NOMO-1 treated with DMSO at 0.1 percent for 48 hours (cell line): ENCODE measurements at regions not wholly inside any gene's neighbourhood (a gene's known extent, or its start where the extent isn't known, plus 50 kb on each side); places are given as distances from the start of the nearest gene placed in this dataset.

Experiments used
- DNase-seq: peaks from one replicate; lab custom pipeline; 2025; ENCODE audit not compliant: unreplicated experiment; lab: John Stamatoyannopoulos, UW

DNA sequence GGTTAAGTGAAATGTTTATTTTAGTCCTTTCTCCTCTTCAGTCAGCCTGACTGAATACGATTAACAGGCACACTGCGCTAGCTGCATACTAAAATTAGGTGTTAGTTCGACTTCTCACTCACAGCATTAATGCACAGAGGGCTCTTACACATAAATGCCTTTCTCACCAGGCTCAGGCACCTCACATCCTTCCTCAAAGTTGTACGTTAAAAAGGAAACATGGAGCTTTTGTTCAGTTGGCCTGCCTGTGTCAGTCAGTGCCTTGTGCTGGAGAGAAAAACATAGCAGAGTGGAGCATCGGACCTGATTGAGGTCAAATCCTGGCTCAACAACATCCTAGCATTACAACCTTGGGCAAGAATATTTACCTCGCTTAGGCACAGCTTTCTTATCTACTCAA lies 236.0 kb upstream of the ZNF462 start:
- no peak for DNase-seq

DNA sequence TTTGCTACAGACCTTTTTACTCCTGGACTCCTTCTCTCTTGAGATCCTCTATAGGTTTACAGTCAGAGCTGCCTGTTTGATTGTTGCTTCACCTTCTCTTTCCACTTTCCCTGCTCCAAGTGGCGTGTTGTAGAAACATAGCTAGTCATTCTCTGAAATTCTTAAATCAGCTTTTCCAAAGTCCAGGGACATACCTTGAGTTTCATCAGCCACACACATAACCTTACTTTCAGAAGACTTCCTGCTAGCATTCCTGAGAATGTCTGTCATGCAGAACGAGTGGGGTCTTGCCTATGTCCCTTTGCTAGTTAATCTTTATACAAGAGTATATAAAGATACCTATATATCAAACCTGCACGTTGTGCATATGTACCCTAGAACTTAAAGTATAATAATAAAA lies 230.3 kb upstream of the ZNF462 start:
- DNase-seq: no peak

DNA sequence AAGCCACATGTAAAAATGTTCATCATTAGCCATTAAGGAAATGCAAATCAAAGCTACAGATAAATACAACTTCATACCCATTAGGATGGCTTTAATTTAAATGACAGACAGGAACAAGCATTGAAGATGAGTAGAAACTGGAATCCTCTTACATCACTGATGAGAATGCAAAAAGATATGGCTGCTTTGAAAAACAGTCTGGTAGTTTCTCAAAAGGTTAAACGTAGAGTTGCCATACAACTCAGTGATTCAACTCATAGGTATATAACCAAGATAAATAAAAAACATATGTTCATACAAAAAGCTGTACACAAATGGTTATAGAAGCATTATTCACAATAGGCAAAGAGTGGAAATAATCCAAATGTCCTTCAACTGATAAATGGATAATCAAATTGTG lies 228.8 kb upstream of the ZNF462 start:
- DNase-seq: no peak

DNA sequence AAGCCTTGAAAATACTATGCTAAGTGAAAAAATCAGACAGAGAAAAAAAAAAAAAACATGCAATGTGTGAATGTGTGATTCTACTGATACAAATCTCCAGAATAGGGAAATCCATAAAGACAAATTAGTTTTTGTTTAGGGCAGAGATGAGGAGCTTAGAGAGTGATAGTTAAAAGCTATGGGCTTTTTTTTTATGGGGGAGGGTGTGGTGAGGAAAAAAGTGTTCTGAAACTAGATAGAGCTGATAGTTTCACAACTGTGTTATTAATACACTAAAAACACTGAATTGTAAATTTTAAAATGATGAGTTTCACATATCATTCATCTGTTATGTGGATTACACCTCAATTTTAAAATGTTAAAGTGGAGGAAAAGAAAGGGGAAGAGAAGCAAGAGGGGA lies 228.3 kb upstream of the ZNF462 start:
- DNase-seq: no peak

DNA sequence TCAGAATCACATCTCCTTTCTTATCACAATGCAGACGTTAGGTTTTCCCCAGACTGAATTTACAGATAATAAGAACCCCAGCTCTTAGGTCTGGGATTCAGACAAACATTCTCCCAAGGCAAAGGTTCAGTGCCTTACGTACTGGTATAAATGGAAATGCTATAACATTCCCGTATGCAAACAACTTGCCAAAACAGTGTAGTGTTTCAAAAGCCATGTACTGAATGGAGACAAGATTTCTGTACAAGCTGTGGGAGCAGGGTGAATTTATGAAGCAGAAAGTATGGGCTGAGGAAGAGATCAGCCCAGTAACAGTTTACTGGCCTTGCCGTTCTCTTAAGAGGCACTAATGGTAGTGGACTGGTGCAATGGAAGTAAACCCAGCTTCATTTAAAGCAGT lies 225.5 kb upstream of the ZNF462 start:
- no peak for DNase-seq

DNA sequence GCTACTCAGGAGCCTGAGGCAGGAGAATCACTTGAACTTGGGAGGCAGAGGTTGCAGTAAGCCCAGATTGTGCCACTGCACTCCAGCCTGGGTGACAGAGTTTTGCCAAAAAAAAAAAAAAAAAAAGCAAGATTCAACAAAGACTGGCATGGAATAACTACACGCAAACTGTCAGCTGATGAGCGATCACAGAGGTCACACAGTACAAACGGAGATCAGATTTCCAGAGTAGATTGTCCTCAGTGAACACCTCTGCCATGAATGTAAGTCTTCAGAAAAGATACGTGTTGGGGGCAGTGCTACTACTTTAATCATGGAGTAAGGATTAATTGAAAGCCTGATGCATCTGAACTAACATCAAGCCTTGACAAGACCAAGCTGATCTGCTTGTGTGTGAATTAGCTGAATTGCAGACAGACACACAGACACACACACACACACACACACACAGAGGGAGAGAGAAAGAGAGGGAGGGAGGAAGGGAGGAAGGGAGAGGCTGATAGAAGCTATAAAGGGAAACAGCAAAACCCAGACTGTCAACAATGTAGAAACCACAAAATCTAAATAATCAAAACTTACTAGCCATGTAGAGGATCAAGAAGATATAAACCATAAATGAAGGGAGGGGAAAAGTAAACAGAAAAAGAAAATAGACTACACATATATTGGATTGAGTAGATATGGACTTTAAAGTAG lies 222.9 kb upstream of the ZNF462 start:
- DNase-seq: no peak

DNA sequence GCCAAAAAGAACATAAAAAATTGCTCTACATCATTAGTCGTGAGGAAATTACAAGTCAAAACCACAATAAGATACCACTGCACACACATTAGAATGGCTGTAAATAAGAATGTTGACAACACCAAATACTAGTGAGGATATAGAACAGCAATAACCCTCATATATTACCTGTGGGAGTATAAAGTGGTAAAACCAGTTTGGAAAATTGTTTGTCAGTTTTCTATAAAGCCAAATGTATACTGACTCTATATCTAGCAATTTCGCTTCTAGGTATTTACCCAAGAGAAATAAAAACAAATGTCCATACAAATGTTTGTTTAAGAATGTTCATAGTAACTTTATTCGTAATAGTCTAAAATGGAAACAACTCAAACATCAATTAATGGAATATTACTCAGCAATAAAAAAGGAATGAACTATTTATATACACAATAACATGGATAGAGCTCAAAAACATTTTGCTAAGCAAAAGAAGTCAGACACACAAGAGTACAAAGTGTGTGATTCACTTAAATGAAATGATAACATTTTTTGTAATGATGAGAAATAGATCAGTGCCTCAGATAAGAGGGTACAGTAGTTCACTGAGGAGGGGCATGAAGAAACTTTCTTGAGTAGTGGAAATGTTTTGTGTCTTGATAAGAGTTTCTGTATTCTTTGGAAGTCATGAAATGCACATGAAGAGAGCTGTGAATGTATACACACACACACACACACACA lies 219.6 kb upstream of the ZNF462 start:
- no peak for DNase-seq

DNA sequence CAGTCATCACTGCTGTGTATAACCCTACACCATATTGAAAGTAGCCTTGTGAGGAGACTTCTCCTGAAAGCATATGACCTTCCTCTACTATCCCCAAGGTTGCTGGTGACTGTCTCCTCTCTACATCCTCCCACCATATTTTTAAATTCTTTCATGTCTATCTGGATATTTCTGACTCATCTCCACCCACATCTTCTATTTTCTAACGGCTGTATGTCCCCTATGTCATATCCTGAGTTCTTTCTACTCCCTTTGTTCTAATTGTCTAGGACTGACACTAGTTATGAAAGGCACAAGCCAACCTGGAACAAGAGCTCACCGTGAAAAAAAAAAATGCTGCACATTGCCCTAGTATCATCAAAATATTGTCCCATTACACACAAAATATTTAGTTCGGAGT lies 218.3 kb upstream of the ZNF462 start:
- DNase-seq: no peak

DNA sequence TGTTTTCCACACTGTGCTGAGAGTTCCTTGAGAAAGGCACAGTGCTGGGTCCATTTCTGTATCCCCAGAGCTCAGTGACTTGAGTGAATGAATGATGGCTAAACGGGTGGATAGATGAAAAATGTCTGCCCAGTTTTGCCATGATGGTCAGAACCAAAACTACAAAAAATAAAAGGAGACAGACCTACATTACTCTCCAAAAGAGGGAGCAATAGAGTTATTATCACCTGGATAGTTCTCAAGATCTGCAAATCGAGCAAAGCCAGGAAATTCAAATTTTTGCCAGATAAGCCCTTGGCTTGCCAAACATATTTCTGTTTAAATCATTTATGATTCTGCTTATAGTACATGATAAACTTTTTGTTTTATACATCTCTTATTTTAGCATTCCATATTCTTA lies 214.2 kb upstream of the ZNF462 start:
- no peak for DNase-seq

DNA sequence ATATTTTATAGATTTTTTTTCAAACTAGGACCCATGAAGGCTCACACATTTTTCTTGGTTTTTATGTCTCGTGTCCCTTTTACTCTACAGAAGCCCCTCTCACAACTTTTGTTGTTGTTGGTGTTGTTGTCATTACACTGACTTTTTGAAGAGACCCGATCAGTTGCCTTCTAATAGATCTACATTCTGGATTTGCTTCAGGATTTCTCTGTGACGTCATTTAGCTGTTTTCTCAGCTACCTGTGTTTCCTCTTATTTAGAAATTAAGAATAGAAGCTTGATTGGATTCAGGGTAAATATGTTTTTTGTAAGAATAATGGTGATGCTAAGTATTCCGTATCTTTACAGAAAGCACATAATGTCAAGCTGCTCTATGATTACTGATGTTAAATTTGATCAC lies 213.3 kb upstream of the ZNF462 start:
- no peak for DNase-seq

DNA sequence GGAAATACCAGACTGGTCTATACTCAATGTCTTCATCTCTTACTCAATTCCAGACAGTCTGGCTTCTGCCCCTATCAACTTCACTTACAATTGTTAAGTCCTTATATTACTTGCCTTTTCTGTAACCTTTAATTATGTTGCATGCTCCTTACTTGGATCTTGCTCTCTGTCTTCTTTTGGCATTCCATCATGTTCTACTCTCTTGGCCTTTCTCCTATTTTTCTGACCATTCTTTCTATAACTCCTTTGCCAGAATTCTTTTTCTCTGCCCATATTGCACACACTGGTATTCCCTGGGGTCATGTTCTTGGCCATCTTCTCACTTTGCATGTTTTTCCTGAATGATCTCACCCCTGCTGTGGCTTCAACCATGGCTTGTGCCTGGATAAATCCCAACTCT lies 209.8 kb upstream of the ZNF462 start:
- no peak for DNase-seq

DNA sequence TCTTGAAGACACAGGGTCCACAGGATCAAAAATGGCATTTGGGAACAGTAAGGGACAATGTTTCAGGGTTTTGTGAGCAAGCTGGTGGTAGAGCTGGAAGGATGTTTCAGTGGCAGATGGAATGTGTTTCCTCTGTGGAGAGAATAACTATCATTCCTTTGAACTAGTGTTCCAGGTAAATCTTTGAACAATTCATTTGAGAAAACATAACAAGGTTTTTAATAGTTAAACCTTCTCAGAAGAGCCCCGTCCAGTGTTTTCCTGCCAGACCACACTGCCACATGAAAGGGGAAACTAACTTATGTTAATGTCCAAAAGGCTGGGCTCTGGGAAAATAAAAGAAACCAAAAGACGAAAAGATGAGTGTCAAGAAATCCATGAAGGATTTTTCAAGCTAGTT lies 207.0 kb upstream of the ZNF462 start:
- DNase-seq: no peak

DNA sequence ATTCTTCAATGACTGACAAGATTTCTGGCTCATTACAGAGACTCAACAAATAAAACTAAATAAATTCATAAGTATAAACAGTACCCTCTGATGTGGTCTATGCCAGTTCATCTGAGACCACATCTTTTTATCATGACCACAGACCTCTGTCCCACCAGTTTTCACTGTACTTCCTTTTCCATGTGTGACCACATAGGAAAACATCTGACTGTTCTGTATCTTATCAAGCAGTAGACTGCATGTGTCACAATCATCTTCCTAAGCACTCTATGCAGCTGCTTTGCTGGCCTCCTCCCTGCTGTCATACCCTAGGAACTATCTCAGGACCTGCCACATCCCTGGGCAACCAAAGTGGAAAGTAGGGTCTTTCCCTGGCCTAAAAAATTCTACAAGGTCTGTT lies 205.0 kb upstream of the ZNF462 start:
- no peak for DNase-seq

DNA sequence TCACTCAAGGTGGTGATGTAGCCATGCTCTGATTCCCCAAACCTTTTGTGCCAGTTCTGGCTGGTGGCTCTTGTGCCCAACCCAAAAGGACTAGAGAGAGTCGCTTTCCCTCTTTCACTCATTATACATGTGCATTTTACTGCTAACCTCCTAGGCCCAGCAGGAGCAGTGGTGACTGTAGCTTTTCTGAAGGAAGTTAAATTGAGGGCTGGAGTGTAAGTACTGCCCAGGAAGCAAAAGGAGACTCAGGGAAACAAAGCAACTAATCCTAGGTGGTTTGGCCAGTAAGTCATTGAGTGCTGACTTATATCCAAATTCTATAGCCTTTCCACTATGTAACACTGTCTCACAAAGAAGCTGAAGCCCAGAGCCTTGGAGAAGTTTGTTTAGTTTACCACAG lies 194.4 kb upstream of the ZNF462 start:
- no peak for DNase-seq

DNA sequence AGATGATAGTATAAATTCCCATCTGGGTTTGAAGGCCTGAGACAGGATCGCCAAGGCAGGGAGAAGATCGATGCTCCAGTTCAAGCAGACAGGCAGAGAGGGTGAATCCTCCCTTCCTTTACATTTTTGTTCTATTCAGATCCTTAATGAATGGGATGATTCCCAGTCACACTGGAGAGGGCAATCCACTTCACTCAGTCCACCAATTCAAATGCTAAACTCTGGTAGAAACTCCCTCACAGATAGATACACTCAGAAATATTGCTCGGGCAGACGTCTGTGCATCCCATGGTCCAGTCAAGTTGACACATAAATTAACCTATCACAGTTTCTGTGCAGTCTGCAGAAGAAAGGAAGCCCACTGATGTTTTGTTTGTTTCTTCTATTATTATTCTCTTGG lies 193.1 kb upstream of the ZNF462 start:
- no peak for DNase-seq

DNA sequence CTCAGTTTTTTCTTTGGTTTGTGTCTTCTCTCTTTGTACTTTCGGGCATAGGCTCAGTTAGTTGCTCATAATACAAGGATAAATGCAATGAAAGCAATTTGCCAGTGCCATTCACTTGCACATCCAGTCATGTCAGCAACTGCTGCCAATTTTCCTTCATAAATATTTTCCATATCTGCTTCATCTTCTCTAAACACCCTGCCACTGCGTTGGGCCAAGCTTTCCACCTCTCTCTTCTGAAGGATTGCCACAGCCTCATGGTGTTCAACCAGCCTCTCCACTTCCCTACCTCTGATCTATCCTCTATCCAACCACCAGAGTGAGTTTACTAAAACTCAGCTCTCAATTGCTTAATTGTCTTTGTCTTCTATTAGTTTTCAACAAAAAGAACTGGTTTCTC lies 192.5 kb upstream of the ZNF462 start:
- DNase-seq: no peak

DNA sequence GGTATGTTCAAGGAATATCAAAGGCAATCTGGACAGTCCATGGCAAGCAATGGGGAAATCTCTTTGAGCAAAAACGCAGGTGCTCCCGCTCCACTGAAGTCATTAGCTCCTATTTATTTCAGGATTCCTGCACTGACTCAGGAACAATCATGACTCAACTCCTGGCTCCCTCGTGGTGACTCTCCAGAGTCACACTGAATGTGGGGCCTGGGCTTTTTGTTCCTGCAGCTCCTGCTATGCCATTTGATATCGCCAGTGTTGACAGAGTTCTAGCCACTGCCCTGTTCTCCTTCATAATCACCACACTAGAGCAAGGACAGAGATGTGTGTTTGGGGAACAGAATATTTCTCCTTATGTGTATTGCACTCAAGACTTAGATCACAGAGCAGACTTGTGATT lies 187.2 kb upstream of the ZNF462 start:
- DNase-seq: no peak

DNA sequence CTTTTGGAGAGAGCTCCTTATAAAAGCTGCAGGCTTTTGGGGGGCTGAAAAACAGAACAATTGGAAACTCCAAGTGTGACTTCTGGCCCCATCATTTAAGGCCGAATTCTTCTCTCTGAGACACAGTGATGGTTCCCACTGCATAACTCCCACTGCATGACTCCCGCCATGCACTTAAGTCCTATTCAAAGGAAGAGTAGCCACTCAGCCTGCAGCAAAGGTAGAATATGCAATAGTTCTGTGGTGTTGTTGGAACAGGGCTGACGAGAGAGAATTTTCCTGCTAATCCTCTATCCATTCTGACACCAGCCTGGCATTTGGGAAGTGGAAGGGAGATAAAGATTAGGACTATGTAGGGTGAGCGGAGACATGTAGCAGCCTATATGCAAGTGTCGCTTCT lies 185.6 kb upstream of the ZNF462 start:
- DNase-seq: no peak

DNA sequence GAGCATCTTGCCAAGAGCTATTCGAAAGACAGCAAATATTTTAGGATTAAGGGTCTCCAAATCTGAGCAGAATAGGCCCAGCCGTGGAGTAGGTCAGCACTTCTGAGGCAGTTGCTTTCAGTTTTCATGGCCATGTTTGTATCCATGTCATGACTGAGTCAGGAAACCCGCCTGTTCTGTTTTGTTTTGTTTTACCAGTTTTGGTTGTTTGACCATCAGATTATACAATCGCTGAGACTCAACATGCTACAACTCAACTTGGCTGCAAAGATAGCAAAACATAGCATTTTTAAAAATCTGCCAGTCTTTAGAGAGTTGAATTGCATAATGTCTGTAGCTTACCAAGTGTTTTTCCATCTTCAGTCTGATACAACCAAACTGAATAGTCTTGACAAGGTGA lies 185.1 kb upstream of the ZNF462 start:
- no peak for DNase-seq

DNA sequence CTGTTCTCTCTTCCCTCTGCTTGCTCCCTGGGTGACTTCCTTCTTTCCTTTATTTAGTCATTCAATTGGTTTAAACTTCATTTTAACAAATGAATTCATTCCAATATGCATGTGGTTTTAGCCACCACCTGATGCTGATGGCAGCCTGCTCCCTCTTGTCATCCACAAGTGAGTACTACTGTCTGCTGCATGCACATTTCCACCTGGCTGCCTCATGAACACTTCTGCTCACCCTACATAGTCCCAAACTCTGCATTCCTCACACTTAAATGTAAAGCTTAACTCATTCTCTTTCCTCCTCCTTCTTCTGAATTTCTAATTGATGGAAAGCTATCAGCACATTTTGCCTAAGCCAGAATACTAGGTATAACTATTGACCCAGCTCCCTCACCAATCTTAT lies 184.7 kb upstream of the ZNF462 start:
- no peak for DNase-seq

DNA sequence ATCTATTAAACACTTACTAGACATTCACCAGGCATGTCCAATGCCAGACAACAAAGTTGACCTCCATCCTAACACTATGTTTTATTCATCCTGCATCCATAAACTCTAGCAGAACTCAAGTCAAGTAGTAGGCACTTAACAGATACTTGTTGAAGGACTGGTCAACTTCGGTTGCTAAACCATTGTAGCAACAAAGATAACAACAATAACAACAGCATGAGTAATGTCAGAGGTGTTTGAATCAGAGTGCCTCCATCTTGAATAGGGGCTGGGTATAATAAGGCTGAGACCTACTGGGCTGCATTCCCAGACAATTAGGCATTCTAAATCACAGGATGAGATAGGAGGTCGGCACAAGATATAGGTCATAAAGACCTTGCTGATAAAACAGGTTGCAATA lies 180.5 kb upstream of the ZNF462 start:
- no peak for DNase-seq

DNA sequence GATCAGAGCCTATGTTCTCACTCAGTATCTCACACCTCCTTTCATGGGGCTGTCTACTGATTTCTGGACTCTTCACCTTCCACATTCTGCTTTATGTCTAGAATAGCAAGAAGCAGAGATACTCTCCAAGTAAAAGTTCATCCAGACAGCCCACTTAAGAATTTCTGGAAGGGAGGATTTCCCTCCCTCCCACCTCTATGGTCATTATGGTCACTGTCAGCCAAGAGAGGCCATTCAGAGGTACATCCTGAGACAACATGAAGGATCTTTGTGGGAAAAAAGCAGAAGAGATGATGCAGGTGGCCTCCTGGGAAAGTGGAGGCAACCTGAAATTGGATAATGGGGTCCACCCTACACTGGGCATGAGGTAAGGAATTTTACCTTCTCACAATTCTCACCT lies 179.5 kb upstream of the ZNF462 start:
- DNase-seq: no peak
